NCI-H82 treated with DMSO at 0.1 percent for 48 hours (cell line): ENCODE measurements at regions not wholly inside any gene's neighbourhood (a gene's known extent, or its start where the extent isn't known, plus 50 kb on each side); places are given as distances from the start of the nearest gene placed in this dataset.

Experiments used
- DNase-seq: peaks from one replicate; lab custom pipeline; 2025; ENCODE audit not compliant: unreplicated experiment; lab: John Stamatoyannopoulos, UW

GRCh38 chr3:193844472-193844871, 251.5 kb downstream of the OPA1 start:
- no peak for DNase-seq

- no peak for DNase-seq
Measured at GRCh38 chr3:193845144-193845543, 252.1 kb downstream of the OPA1 start.

GRCh38 chr3:193846569-193846968, 253.6 kb downstream of the OPA1 start:
- DNase-seq, result no peak

DNA sequence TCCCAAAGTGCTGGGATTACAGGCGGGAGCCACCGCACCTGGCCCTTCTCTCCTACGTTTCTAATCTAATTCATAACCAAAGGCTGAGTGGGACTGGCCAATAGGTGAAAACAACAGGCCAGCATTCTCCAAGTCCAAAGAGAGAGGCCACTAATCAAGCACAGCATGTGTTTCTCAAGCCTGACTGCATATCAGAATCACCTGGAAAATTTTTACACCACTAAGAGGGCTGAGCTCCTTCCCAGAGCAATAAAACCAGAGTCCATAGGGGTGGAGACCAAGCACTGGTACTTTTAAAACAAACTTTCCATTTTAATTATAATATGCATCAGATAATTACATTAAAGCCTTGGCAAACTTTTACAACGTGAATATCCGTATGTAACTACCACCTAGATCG, 254.4 kb downstream of the OPA1 start:
- no peak for DNase-seq

- DNase-seq, result no peak
Measured at GRCh38 chr3:193848547-193848946, 255.5 kb downstream of the OPA1 start.

DNA sequence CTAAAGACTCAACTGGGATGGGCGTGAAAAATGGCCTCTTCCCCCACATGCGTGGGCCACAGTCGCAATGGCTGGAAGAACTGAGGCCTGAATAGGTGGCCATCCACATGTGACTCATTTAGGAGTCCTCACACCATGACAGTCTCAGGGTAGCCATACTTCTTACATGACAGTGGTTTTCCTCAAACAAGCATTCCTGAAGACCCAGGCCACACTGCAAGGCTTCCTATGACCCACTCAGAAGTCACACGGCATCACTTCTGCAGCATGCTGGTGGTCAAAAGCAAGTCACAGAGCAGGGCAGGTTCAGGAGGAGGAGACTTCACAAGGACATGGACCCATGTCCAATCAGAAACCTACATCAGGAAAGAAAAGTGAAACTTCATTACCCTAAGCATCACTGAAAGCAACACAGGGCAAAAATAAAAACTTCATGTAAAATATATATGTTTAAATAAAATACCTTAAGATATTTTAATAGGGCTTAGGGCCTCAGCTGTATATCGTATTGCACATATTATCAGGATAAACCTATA, 257.1 kb downstream of the OPA1 start:
- DNase-seq, result no peak

- no peak for DNase-seq
Measured at GRCh38 chr3:193851428-193851847, 258.4 kb downstream of the OPA1 start.

DNA sequence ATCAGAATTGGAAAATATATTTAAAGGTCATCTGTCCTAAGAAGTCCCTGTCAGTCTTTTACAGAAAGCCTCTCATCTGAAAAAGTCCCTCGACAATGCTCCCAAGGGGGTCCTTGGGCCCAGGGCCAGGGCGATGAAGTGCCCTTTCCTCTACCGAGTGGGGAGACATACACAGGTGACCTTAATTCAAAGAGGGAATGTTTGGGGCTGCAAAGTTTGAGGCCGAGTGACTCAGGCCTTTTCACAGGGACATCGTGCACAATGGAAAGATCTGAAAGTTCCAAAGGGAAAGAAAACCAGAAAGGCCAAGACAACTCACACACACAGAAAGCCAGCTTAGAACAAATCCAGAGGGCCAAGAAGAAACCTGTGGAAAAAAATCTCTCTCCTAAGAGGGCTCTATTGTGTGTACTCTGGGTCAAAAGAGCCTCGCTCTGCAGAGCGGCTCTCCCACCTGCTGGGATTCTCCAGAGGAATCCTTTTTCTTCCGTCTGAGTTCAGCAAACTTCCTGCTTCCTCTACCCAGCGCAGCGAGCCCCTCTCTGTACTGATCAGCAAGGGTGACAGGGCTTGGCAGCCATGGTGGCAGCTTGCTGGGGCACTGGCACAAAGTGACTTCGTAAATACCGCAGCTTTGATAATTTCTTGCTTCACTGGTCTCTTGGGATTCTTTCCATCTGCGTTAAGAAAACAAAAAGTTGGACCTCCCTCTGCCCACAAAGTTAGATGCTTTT, 259.1 kb downstream of the OPA1 start:
- no peak for DNase-seq

DNA sequence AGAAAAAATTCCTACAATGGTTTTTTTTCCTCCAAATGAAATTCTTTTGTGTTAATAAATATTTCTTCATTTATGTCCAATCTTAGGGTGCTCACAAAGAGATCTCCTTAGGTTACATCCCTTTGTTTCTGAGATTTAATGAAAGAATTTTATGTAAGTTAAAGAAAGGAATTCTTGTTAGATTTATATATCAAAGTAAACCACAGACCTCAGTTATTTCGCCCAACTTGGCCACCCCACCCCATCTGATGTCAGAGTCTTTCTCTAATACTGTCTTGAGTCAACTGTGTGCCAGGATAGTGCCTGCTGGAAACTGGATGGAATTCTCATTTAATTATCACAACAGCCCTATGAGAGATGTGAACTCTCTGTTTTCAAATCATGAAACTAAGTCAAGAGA, 259.9 kb downstream of the OPA1 start:
- DNase-seq, result no peak

- DNase-seq, result no peak
Measured at GRCh38 chr3:193853511-193854219, 260.7 kb downstream of the OPA1 start.

DNA sequence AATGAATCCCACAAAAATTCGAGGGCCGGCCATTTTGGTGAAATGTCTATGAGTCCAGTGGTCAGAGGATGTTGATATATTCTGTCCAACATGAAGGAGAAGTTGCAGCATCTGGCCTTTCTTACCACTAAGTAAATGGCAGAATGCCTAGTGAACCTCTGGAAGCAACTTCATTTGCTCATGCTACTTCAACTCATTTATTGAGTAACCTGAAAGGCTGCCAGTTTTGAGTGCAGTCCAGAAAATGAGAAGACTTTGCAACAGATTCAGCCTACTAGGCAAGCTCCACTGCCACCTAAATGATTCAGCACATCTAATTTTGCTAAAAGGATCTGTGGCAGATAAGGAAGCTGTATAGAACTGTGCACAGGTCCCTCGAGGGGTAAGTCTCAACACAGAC, 265.0 kb downstream of the OPA1 start:
- DNase-seq, result no peak

DNA sequence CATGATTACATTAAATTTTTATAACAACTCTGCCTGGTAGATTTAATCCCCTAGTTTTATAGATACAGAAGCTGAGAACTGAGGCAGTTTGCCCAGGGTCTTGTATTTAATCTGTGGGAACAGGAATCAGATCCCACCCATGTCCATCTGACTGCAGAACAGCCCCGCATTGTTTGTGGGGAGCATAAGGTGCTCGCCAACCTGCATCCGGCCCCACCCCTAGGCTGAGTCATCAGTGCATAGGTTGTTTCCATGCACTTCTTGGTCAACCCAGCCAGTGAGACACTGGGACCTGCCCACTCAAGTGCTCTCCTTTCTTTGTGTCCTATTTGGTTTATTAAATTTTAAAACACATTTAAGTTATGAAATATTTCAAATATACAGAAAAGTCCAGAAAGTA, 266.2 kb downstream of the OPA1 start:
- no peak for DNase-seq

DNA sequence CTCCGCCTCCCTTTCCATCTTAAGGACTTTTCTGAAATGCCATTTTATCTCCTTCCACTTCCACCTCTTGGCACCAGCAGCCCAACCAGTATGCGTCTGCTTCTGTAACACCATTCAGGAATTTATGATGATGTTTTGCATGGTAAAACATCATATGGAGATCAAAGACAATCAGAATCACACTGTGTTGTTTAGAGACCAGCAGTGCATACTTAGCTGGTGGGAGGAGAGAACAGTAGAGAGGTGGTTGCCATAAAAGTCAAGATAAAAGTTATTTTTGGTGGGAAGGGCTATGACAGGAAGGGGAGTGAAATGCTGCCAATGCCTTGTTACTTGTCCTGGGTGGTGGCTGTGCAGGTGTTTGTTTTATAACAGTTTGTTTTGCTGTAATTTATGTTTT, 268.0 kb downstream of the OPA1 start:
- no peak for DNase-seq

DNA sequence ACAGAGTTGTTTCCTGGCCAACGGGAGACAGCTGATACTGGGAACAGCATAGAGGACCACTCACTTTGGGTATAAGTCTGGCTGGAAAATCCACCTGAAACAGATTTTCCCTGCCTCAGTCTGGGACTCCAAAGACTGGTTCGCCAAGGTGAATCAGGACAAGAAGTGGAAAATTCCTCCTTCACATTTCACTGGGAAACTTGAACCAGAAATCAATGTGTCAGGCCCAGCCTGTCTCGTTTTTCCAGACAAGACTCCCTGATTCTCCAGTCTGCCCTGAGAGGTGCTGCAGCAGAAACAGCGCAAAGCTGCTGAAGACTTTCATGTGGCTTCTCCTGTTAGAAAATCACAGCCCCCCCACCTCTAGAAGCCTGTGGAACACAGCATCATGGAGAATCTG, 269.8 kb downstream of the OPA1 start:
- no peak for DNase-seq

GRCh38 chr3:193863657-193864357, 270.8 kb downstream of the OPA1 start:
- DNase-seq, result no peak

GRCh38 chr3:193865339-193865738, 270.6 kb upstream of the HES1 start:
- DNase-seq, result no peak

DNA sequence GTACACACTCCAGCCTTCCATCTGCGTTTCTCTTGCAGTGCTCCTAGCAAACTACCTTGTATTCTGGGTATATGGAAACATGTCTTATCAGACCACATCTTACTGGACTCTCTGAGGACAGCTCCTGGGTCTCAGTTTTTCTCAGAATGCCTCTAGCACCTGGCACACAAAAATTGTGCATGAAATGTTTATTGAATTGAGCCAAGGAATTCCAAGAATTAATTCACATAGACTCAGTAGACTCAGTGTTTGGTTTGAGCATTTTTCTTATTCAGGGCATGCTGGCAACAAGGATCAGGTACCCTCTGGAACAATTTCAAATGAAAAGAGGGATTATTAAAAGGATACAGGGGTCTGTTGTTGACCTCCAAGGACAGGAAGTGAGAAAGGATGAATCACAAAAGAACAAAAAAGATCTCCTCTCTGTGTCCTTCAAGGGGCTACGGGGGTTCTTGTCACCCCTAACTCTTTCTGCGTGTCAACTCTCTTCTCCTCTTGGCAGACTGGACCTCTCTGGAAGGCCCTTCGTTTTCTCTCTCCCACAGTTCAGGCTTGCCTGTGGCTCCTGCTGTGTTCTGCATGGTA, 270.0 kb upstream of the HES1 start:
- no peak for DNase-seq

DNA sequence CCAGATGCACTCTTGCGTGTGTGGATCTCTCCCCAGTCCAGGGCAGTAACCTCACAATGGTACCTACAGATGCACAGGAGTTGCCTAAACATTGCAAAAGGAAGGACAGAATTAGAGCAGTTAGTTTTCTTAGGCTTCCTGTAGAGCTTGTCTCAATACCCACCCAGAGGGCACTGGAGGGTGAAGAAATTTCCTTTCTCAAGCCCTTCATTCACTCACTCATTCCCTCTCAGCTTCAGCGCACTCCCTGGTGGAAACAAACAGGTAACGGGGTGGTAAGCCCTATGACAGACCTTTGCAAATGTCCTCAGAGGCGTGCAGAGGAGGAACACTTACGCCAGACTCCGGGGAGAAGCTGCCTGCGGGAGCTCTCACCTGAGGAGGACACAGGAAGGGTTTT, 267.4 kb upstream of the HES1 start:
- no peak for DNase-seq

GRCh38 chr3:193869221-193870201, 266.4 kb upstream of the HES1 start:
- no peak for DNase-seq
